Progenitor cell of endocrine pancreas (in vitro differentiated cells): ENCODE measurements at regions not wholly inside any gene's neighbourhood (a gene's known extent, or its start where the extent isn't known, plus 50 kb on each side); places are given as distances from the start of the nearest gene placed in this dataset.

Experiments
- DNase-seq: peaks from one replicate; pipeline ENCODE4 v3.0.0; 2021; ENCODE audit warnings: low spot score; ENCODE audit not compliant: unreplicated experiment
- H3K27ac Mint-ChIP-seq: 2 replicates; pipeline ENCODE4 v1.8.0; 2021; ENCODE audit warnings: mild to moderate bottlenecking, moderate library complexity, mixed read lengths
- H3K27me3 Mint-ChIP-seq: 2 replicates; pipeline ENCODE4 v1.8.0; 2021; ENCODE audit warnings: mixed read lengths
- H3K36me3 Mint-ChIP-seq: 2 replicates; pipeline ENCODE4 v1.8.0; 2022; ENCODE audit warnings: mixed read lengths; ENCODE audit not compliant: insufficient read depth
- H3K4me1 Mint-ChIP-seq: 2 replicates; pipeline ENCODE4 v1.8.0; 2021; ENCODE audit warnings: low read depth, mixed read lengths
- H3K4me3 Mint-ChIP-seq: 2 replicates; pipeline ENCODE4 v1.8.0; 2021; ENCODE audit warnings: low read depth, mild to moderate bottlenecking, moderate library complexity, mixed read lengths
- H3K9me3 Mint-ChIP-seq: 2 replicates; pipeline ENCODE4 v1.8.0; 2021; ENCODE audit warnings: low read depth, mixed read lengths
- TF ChIP-seq, protein P1 (sequence below): fragments of 200-600 bp; sonication (generic); IDR thresholded peaks from one replicate; pipeline ENCODE4 v1.5.0; 2021; ENCODE audit warnings: antibody characterized with exemption, mild to moderate bottlenecking; ENCODE audit not compliant: unreplicated experiment

GRCh38 chr1:83583351-83584014, 415.4 kb downstream of the TTLL7 start:
- peaks cover 3% of the 10 kb centered on the region for H3K36me3 Mint-ChIP-seq
- H3K4me3 Mint-ChIP-seq: no peak overlapping the region
- DNase-seq: no peak
- H3K27me3 Mint-ChIP-seq: no peaks in the 10 kb centered on the region
- peaks cover 1% of the 10 kb centered on the region for H3K4me1 Mint-ChIP-seq
- TF ChIP-seq, protein P1, sequence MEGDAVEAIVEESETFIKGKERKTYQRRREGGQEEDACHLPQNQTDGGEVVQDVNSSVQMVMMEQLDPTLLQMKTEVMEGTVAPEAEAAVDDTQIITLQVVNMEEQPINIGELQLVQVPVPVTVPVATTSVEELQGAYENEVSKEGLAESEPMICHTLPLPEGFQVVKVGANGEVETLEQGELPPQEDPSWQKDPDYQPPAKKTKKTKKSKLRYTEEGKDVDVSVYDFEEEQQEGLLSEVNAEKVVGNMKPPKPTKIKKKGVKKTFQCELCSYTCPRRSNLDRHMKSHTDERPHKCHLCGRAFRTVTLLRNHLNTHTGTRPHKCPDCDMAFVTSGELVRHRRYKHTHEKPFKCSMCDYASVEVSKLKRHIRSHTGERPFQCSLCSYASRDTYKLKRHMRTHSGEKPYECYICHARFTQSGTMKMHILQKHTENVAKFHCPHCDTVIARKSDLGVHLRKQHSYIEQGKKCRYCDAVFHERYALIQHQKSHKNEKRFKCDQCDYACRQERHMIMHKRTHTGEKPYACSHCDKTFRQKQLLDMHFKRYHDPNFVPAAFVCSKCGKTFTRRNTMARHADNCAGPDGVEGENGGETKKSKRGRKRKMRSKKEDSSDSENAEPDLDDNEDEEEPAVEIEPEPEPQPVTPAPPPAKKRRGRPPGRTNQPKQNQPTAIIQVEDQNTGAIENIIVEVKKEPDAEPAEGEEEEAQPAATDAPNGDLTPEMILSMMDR: no peak
- no peak overlapping the region for H3K27ac Mint-ChIP-seq
- peaks cover 9% of the 10 kb centered on the region for H3K9me3 Mint-ChIP-seq

DNA sequence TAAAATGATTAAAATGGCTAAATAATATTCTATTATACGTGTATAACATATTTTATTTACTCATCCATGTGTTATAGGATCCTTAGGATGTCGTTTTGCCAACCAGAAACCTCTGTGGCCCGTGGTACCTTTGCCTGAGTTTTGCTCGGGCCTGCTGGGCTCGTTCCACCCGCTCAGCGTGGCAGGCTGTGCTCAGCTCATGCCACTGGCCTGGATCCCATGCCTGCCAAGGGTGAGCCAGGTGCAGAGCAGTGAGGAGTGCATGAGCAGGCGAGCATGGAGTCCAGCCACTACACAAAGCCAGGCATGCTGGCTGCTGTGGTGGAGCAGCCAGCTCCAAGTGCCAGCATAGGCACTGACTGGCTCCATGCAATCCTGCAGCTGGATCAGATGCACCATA, 417.2 kb downstream of the TTLL7 start:
- H3K27ac Mint-ChIP-seq: no peak overlapping the region
- H3K27me3 Mint-ChIP-seq: no peaks in the 10 kb centered on the region
- TF ChIP-seq, protein P1: no peak
- H3K36me3 Mint-ChIP-seq: peaks cover 3% of the 10 kb centered on the region
- peaks cover 3% of the 10 kb centered on the region for H3K9me3 Mint-ChIP-seq
- peaks cover 1% of the 10 kb centered on the region for H3K4me1 Mint-ChIP-seq
- H3K4me3 Mint-ChIP-seq: no peak overlapping the region
- no peak for DNase-seq

DNA sequence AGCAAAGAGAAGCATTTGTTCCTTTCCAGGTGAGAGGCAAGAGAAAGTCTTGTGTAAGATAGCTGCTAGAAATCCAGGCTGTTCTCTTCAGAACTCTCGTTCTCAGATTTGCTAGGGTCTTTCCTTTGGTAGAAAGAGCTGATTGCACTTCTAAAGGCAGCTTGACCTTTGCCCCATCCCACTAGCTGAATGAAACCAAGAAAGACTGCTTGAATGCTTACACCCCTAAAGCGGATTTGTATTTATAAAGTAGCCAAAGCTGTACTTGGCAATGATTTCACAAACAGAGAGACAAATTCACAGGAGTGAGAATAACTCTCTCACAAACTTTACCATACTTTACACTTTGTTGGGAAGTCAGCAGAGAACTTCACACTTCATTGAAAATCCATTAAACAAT, 424.1 kb downstream of the TTLL7 start:
- H3K4me3 Mint-ChIP-seq: no peak overlapping the region
- no peaks in the 10 kb centered on the region for H3K27me3 Mint-ChIP-seq
- H3K9me3 Mint-ChIP-seq: no peaks in the 10 kb centered on the region
- peaks cover 11% of the 10 kb centered on the region for H3K4me1 Mint-ChIP-seq
- no peaks in the 10 kb centered on the region for H3K36me3 Mint-ChIP-seq
- no peak for DNase-seq
- no peak overlapping the region for H3K27ac Mint-ChIP-seq
- TF ChIP-seq, protein P1: no peak

- Mint-ChIP-seq H3K4me3 (no peak overlapping the region), H3K4me1 (peaks cover 10% of the 10 kb centered on the region), H3K27me3 (peaks cover 4% of the 10 kb centered on the region), H3K9me3 (no peaks in the 10 kb centered on the region), H3K27ac (no peak overlapping the region), H3K36me3 (no peaks in the 10 kb centered on the region)
- DNase-seq: no peak
- TF ChIP-seq, protein P1: no peak
Observed at GRCh38 chr1:83573776-83574175, 425.2 kb downstream of the TTLL7 start.

GRCh38 chr1:83571536-83571935, 427.4 kb downstream of the TTLL7 start:
- Mint-ChIP-seq H3K27me3 (peaks cover 4% of the 10 kb centered on the region), H3K4me3 (no peak overlapping the region), H3K4me1 (peaks cover 10% of the 10 kb centered on the region), H3K27ac (no peak overlapping the region), H3K36me3 (no peaks in the 10 kb centered on the region), H3K9me3 (no peaks in the 10 kb centered on the region)
- no peak for DNase-seq
- TF ChIP-seq, protein P1: no peak
